IPS DF 19.7 (cell line): ENCODE measurements at regions not wholly inside any gene's neighbourhood (a gene's known extent, or its start where the extent isn't known, plus 50 kb on each side); places are given as distances from the start of the nearest gene placed in this dataset.
A peak's percentile ranks its signal among the peaks of the same experiment; 100 is the strongest.
"Not testable (repeated sequence)": the region's sequence is repeated elsewhere in the genome, so short reads cannot be mapped to it uniquely, and the experiment has no call there.

Experiments used
- DNase-seq: peaks from one replicate; pipeline ENCODE4 v3.0.0-alpha.2; 2013; ENCODE audit warnings: low read depth, low spot score

GRCh38 chr1:168490306-168490705, 53.5 kb downstream of the XCL2 start:
- no peak for DNase-seq

DNA sequence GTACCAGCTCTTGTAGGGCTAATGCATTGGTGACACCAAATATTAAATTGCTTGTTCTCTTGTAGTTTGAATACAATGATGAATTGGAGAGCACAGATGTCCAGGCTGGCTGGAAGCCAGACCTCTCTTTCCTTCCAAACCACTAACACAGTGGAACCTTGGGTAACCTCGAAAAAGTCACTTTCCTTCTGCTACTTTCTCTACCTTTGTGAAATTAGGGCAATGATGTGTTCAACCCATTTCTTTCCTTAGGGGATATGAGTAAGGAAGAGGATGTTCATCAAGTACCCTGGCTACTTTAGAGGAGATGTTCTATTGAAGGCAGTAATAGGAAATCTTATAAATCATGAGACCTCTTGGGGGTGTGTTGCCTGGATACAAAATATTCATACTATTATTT, 55.7 kb downstream of the XCL2 start:
- DNase-seq, result no peak

- DNase-seq, result not testable (repeated sequence)
Measured at GRCh38 chr1:168486820-168487219, 57.0 kb downstream of the XCL2 start.

DNA sequence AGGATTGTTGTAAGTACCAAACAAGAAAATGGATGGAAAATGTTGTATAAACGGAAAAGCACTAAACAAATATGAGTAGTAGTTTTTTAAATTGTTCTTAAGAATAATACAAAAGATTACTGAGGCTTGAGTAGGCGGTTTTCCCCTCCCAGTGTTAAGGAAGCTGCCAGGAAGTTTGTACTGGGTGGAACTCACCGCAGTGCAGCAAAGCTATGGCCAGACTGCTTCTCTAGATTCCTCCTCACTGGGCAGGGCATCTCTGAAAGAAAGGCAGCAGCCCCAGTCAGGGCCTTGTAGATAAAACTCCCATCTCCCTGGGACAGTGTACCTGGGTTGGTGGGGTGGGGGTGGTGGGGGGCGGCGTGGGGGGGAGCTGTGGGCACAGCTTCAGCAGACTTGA, 58.7 kb downstream of the XCL2 start:
- DNase-seq, result no peak

DNA sequence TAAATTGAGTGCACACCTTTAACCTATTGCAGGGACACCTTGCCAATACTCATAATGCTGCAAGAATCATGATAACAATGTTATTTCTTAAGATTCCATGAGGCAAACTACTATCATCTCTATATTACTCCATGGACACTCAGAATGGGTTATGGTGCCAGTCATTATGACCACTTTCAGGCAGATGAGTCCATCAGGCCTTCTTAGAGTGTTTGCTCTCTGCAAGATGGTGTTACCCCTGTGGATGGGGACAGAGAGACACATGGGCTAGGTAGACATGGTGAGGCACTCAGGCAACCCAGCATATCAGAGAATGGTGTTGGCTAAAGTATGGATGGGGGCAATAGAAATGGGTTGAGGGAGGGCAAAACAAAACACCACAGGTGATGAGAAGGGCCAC, 59.7 kb downstream of the XCL2 start:
- no peak for DNase-seq

GRCh38 chr1:168483539-168483938, 60.3 kb downstream of the XCL2 start:
- no peak for DNase-seq

DNA sequence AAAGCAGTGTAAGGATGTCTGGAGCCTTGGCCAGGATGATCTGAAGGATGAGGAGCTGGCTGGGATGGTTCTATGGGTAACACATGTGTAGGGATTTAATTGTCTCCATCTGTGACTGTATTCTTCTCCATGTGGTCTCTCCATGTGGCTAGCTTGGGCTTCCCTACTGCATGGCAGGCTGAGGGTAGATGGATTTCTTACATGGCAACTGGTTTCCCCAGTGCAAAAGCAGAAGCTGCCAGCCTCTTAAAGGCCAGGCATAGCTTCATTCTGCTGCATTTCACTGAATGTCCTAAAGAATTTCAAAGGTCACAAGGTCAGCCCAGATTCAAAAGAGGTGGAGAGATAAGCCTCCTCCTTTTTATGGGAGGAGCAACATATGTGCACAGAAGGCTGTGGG, 61.7 kb downstream of the XCL2 start:
- DNase-seq, result peak; percentile 48

- DNase-seq, result no peak
Measured at GRCh38 chr1:168481586-168481985, 62.2 kb downstream of the XCL2 start.

- DNase-seq, result no peak
Measured at GRCh38 chr1:168480997-168481396, 62.8 kb downstream of the XCL2 start.

DNA sequence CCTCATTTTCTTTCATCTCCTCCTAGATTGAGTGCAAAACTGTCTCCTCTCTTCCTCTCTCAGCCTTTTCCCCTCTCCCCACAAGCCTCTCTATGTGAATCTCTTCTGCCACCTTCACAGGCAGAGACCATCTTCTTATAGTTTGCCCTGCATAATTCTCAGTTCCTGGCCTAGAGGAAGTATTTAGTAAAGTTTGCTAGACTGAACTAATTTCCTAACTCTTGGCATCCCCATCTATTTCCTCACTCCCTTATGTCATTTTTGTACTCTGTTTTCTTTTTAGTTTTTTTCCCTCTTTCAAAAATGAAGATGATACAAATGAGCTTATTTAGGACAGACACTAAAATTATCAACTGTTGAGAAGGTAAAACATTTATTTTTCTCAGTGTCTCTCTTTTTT, 66.0 kb downstream of the XCL2 start:
- DNase-seq, result no peak

GRCh38 chr1:168476588-168477385, 67.0 kb downstream of the XCL2 start:
- no peak for DNase-seq

DNA sequence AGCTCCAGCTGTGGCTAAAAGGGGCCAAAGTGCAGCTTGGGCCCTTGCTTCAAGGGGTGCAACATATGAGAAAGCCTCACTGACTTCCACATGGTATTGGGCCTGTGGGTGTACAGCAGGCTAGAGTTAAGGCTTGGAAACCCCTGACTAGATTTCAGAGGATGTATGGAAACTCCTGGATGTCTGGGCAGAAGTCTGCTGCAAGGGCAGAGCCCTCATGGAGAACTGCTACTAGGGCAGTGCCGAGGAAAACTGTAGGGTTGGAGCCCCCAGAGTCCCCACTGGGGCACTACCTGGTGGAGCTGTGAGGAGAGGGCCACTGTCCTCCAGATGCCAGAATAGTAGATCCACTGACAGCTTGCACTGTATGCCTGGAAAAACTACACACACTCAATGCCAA, 69.5 kb downstream of the XCL2 start:
- DNase-seq, result no peak

DNA sequence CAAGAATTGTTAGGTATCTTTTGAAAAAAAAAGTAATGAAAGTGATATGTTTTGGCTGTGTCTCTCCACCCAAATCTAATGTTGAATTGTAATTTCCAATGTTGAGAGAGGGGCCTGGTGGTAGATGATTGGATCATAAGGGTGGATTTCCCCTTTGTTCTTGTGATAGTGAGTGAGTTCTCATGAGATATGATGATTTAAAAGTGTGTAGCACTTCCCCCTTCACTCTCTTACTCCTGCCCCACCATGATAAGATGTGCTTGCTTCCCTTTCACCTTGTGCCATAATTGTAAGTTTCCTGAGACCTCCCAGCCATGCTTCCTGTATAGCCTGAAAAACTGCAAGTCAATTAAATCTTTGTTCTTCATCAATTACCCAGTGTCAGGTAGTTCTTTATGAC, 70.7 kb downstream of the XCL2 start:
- DNase-seq, result no peak

- no peak for DNase-seq
Measured at GRCh38 chr1:168472223-168472622, 71.6 kb downstream of the XCL2 start.

DNA sequence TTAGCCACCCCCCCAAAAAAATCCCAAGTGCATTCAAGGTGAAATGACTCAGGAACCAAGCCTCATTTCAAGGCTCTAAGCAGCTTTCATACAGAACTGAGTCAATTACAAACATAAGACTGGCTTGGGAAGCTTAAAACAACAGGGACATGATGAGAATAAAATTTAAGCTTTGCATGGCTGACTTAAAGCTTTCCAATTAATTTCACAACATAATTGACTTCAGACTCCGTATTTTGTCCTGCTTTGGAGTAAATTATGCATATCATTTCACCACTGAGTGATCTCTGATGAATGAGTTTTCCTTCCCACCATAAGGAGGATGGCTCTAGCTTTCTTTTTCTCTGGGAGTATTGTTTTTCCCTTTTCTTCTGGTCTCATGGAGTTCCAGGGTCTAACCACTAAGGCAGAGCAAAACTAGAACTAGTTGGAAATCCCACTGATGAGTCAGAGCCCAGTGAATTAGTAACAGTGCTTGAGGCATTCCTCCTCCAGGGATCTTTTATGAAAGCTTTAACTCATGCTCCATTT, 72.8 kb downstream of the XCL2 start:
- no peak for DNase-seq

- no peak for DNase-seq
Measured at GRCh38 chr1:168469690-168470089, 74.1 kb downstream of the XCL2 start.

GRCh38 chr1:168468822-168469221, 75.0 kb downstream of the XCL2 start:
- DNase-seq, result no peak

DNA sequence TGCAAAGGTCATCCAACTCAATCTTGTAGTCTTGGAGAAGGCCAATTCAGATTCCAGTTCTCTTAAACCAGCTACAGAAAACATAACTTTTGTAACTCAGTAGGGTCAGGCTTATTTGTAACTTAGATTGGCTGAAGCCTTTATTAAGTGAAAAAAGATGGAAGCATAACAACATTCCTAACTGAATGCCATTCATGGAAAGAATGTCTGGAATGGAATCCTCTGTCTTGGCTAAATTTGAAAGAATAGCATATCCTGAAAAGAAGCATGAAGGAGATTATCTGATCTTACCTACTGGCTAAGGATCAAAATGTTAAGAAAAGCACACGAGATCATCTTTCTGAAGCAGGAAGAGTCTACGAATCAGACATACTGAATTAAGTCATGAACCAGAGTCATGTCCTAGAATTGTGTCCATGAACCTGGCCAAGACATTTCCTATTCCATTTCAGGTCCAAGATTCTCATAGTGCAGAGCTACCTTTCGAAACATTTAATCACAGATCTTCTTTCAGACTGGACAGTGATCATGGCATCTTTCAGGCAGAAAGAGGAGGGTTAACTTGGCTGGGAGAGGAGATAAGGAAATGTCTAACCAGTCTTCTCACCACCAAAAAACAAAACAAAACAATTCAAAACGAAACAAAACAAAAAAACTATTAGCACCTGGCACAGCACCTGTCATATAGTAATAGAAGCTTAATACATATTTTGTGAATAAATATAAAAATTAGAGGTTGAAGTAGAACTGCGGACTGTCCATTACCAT, 75.6 kb downstream of the XCL2 start:
- DNase-seq, result no peak

- DNase-seq, result no peak
Measured at GRCh38 chr1:168467452-168467851, 76.3 kb downstream of the XCL2 start.

DNA sequence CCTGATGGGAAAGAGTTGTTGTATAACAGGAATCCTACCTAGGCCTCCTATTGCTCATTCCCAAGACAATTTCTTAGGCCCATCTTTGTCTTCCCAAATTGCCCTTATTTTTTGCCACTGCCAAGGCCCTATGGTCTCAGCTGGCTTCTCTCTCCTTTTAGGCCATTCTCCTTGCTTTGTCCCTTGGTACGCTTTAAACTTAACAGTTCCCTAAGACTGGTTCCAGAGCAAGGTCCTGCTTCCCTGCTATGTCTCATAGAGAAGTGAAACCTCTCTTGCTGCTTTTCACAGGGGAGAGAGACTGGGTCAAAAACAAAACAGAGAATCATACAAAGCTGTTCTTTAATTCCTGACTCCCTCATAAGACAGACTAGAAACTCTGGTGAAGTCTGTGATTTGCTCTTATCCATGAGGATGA, 77.1 kb downstream of the XCL2 start:
- DNase-seq, result no peak

- DNase-seq, result no peak
Measured at GRCh38 chr1:168466092-168466713, 77.6 kb downstream of the XCL2 start.

GRCh38 chr1:168461108-168461507, 82.7 kb downstream of the XCL2 start:
- not testable (repeated sequence) for DNase-seq
